NCI-H2196 treated with DMSO at 0.1 percent for 48 hours (cell line): ENCODE measurements at regions not wholly inside any gene's neighbourhood (a gene's known extent, or its start where the extent isn't known, plus 50 kb on each side); places are given as distances from the start of the nearest gene placed in this dataset.
"Not testable (repeated sequence)": the region's sequence is repeated elsewhere in the genome, so short reads cannot be mapped to it uniquely, and the experiment has no call there.

Experiments
- DNase-seq: peaks from one replicate; lab custom pipeline; 2025; ENCODE audit not compliant: unreplicated experiment; lab: John Stamatoyannopoulos, UW

DNA sequence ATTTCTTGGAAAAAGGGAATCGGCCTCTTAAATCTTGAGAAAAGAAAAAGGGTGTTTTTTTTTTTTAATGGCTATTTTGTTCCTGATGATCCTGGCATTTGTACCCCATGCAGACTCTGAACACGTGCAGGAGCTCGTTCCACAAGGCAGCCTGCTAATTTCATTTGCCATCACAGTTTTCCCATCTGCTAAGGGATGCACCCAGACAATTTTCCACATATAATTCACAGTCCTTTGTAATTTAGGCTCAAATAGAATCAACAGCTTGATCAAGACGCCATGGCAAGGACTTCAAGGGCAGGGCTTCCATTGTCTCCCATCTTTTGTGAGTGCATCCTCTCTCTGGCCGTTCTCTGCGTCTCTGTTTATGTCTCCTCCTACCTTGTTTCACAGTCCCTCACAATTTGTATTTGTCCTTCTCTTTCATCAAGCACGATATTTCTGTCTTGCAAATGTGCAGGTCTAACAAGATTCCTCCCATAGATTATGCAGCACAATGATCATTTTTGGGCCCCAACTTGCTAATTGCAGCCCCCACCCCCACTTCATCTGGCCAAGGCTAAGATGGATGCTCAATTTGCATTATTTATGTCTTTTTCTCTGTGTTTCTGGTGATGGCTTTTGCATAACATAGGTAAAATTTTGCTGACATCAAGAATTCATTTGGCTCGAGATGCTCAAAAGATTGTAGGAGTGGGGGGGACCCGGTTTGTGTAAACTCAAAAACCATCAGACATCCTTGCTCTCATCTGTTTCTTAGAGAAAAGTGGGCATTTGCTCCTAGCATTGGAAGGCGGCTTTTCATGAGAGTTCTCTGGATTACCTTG lies 356.0 kb upstream of the NPVF start:
- DNase-seq, result no peak

DNA sequence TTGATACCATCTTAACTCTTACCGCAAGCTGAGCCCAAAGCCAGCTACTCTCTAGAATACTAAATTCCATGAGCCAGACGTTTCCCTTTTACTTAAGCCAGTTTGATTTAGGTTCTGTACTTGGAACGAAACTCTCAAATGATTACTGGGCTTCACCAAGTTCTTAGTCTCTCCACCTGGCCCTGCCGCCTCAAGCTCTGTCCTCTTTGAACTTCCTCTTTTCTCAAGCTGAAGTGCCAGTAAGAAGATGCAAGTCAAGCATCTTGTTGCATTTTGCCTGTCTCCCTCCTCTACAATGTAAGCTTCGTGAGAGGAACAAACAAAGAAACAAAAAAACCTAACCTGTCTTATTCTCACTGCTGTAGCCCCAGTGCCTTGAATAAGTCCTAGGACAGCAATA lies 358.2 kb upstream of the NPVF start:
- DNase-seq, result no peak

DNA sequence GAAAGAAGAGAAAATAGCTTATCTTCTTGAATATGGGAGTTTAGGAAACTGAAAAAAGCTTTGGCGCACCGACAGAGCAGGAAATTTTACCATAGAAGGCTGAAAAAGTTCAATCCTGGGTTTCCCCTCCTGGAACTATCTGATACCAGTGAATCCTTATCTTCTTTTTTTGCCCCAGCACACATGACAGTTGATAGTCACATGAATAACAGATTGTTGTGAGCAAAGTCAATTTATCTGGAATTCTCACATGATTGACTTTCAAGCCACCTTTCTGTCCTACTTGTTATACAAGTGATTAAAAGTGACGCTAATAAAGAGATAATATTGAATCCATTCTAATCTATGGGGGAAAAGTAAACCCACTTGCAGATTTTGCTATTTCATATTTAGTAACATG lies 365.8 kb upstream of the NPVF start:
- DNase-seq, result no peak

DNA sequence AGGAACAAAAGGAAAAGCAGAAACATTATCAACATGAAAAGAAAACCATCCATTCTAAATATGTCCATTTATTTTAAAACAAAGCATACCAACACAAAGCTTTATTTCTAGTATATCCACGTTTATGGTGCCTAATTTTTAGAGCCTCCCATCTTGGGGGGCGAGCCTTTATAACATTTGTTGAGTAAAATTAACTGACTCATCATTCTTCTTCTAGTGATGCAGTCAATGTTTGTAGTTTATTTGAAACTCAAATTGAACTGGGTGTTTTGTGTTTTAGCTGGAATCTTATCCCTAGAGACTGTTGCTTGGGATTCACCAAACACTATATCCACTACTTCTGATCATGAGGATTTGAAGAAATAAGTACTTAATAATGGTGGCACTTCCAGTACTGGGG lies 366.4 kb upstream of the NPVF start:
- no peak for DNase-seq

DNA sequence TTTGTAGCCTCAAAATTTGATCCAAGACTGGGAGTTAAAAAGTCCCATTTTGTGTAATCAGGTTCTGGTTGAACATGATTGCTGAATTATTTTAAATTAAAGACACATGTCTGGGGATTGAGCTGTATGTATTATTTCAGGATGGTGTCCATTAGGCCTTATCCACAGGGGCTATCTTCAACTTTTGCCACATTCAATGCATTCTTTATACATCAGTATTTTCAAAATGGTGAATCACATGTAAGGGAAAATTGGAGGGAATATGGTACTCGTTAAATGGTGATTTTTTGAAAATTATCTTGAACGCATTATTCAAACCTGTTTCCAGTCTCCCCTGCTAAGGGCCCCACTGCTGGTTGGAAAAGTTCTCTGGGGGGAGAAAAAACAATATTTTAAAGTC lies 367.7 kb upstream of the NPVF start:
- DNase-seq, result no peak

DNA sequence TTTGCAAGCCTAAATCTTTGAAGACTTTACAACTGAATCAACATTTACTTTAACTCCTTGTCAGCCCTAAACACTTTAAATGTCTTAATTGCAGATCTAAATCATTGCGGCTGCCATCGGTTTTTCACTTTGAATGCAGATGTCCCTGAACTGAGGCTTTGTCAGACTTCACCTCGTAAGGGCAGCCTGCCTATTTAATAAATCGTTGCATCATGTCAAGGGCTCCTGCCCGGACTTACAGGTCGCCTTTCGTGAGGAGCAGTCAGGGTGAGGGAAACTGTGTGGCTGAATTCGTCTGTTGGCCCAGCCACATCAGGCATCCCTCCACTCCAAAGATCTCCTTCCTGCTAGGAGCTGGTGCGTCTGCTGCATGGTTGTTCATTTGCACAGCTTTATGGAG lies 368.2 kb upstream of the NPVF start:
- no peak for DNase-seq

DNA sequence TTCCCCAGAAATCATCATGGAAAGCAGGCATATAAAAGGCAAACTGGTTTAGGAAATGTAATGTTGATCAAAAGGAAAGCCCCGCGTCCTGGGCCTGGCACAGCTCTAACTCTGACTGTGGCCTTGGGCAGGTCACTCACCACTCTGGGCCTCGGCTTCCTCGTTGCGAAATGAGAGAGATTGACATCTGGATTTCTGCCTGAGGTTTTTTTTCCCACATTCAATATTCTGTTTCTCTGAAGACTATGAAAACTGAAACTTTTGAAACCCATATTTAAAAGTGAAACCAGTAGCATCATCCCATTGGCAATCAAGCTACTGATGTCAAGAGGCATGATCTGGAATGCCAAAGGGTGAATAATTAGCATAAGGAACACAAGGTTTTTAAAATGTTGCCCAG lies 369.7 kb upstream of the NPVF start:
- no peak for DNase-seq

DNA sequence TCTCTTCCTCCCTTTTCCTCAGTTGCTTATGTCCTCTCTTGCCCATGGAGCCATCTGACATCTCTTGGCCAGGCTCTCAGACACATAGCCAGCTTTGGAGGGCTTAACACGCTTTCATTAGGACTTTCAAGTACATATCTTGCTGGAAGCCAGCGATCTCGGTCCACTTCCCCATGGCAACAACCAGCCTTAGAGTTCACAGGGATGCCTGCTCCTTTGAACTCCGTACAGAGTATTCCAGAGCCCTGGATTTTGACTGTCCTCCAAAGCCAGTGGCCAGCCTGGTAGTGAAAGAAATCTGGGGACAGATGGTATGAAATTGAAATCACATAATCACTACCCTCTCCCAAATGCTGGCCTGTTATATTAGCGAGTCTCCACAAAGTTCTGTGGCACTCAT lies 370.5 kb upstream of the NPVF start:
- DNase-seq, result no peak

DNA sequence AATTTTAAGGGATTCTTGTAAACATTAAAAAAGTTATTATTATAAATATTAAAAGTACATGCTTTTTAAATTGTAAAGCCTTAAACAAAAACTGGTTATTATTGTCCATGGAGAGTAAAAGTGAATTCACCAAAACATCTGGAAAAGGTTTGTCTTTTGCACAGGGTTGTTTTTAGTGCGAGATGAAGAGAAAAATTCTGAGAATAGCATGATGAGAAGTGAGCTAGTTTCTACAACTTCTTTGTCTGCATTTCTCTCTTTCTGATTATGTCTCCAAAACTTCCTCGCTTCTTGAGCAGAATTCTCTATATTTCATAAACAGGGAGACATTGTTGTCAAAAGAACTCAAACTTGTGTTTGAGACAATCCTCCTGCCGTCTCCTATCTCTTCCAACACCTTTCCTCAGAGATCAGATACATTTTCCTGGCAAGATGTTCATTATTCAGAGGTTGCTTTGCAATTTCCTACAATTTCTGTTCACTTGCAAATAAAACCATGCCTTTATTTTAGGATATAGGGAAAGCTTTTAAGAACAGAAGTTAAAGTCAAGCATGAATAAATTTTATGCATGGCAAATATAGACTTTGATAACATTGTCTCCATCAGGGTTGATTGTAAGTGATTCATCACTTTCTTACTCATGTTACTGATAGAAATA lies 372.1 kb upstream of the NPVF start:
- DNase-seq, result no peak

DNA sequence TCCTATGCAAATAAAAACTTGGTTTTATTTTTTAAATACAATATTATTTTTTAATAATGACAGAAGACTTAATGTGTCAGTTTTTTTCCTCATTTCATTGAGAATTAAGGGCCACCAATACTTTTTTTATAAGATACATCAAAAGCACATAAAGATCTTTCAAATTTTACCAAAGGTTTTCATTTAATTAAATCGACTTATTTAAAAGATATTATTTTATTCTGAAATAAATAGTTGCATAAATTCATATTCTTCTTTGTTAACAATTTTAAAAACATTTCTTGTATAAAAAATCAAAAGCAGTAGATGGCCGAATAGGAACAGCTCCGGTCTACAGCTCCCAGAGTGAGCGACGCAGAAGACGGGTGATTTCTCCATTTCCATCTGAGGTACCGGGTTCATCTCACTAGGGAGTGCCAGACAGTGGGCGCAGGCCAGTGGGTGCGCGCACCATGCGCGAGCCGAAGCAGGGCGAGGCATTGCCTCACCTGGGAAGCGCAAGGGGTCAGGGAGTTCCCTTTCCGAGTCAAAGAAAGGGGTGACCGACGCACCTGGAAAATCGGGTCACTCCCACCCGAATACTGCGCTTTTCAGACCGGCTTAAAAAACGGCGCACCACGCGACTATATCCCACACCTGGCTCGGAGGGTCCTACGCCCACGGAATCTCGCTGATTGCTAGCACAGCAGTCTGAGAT lies 374.6 kb upstream of the NPVF start:
- not testable (repeated sequence) for DNase-seq

DNA sequence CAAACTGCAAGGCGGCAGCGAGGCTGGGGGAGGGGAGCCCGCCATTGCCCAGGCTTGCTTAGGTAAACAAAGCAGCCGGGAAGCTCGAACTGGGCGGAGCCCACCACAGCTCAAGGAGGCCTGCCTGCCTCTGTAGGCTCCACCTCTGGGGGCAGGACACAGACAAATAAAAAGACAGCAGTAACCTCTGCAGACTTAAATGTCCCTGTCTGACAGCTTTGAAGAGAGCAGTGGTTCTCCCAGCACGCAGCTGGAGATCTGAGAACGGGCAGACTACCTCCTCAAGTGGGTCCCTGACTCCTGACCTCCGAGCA lies 375.1 kb upstream of the NPVF start:
- DNase-seq, result not testable (repeated sequence)

DNA sequence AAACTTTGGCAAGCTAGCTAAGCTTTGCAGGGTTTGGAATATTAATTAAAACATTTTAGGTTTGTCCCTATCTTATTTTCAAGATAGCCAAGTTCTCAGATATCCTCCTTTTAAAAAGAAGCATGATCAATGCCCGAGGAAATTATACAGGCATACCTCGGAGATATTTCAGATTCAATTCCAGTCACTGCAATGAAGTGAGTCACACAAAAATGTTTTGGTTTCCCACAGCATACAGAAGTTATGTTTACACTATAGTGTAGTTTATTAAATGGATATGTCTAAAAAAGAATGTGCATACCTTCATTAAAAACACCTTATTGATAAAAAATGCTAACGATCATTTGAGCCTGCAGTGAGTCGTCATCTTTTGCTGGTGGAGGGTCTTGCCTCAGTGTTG lies 382.9 kb upstream of the NPVF start:
- no peak for DNase-seq

DNA sequence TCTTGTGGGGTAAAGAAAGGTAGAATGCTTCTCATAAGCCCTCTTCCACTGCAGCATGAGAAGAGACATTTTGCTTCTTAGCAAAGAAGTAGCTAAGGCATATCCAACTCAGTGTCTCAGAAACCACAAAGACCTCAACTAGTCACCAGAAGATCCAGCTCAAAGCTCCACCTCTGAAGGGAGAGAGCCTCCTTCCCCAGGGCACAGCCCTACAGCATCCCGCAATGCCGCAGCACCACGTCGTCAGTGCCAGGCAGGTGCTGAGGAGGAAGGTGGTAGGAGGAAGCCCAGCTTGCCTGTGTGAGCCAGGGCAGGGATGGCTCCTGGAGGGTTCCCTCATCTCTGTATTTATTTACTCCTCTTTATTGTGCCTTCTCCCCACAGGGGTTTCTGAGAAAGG lies 385.6 kb upstream of the NPVF start:
- DNase-seq, result no peak

DNA sequence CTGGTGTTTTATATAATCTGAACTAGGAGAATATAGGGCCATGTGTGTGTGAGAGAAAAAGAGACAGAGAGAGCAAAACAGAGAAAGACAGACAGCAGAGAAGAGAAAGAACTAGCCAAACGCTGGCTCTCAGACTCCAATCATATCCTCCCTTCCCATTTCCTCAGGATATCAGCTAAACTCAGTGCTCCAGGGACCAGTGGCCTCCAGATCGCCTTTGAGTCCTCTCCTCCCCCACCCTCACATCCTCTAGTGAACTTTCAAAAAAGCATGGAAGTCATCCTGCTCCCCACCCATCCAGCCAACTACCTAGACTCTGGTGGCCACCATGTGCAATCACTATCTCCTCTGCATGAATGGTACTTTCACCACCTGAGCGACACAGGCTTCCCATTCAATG lies 386.1 kb upstream of the NPVF start:
- DNase-seq, result no peak

DNA sequence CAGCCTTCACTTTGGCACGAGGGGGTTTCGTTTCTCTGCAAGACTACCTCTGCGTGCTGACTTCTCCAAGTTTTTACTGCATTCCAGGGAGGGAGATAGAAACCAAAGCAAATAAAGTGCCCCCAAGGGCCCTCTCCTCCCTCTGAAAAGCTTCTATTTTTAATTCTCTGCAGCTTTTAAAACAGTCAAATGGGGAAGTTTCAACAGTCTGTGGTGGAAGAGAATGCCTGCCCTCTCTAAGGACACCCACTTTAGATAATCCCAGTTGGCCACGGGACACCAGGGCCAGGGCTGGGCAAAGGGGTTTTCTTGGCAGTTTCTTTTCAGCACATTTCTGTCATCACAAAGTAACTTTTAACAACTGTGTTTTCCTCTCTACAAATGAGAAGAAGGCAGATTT lies 386.7 kb upstream of the NPVF start:
- no peak for DNase-seq

DNA sequence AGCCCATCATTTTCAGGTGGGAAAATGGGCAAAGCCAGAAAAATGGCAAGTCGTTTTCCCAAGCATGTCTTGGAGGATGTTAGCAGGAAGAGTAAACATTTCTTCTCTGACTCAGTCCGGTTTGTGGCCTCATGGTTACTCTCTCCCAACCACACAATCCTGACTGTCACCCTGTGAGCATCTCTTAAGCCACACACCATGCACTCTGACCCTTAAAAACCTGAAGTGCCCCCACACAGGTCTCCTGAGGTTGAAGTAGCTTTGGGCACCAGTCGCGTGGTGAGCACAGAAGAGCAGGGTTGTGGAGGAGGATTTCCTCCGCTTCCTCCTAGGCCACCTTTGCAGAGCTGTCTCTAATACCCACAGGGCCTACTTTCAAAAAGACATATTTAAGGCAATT lies 387.3 kb upstream of the NPVF start:
- no peak for DNase-seq

DNA sequence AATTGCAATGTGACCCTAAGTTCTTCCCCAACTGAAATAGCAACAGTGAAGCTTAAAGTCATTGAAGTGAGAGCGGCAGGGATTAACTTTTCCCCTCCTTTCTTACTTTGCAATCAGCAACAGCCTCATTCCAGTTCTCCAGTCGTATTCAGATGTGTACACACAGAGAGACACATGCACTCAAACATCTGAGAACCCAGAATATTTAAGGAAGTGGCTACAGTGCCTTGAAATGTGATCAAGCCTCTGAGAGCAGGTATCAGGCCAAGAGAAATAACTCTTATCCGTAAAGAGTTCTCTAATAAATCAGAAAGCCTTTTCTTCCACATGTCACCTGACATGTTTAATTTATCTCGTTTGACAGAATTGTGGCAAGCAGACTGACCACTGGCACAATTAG lies 388.9 kb upstream of the NPVF start:
- no peak for DNase-seq

DNA sequence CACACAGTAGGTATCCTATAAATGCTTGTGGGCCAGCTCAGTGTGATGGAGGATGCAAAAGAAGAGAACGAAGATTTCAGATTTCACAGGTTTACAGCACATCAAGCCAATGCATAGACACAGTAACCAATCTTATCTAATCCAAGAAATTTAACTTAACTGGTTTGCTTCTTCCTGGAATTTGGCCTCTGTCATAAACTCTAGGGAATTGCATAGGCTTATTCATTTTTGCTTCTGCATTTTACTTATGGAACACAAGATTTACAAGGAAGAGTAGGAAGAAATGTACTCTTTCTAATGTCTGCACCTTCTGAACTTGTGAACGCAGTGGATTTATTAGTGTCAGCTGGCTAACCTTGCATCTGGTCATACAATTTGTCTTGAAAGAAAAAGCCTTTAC lies 389.4 kb upstream of the NPVF start:
- DNase-seq, result no peak

DNA sequence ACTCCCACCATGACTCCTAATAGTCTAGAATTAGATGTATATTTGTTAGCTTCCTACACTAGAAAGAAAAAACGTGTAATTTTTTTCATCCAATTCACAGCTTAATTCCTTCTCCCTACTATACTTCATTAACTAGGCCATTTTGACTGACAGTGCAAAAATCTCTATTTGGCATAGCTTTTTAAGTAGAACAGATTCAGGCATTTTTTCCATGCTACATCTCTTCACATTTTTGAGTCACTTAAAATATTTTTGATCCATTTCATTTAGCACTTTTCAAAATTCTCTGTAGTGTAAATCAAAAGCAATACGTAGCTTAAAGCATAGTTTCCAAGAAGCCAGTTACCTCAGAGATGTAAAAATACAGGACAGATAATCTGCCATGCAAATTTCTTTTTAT lies 391.1 kb upstream of the NPVF start:
- no peak for DNase-seq

DNA sequence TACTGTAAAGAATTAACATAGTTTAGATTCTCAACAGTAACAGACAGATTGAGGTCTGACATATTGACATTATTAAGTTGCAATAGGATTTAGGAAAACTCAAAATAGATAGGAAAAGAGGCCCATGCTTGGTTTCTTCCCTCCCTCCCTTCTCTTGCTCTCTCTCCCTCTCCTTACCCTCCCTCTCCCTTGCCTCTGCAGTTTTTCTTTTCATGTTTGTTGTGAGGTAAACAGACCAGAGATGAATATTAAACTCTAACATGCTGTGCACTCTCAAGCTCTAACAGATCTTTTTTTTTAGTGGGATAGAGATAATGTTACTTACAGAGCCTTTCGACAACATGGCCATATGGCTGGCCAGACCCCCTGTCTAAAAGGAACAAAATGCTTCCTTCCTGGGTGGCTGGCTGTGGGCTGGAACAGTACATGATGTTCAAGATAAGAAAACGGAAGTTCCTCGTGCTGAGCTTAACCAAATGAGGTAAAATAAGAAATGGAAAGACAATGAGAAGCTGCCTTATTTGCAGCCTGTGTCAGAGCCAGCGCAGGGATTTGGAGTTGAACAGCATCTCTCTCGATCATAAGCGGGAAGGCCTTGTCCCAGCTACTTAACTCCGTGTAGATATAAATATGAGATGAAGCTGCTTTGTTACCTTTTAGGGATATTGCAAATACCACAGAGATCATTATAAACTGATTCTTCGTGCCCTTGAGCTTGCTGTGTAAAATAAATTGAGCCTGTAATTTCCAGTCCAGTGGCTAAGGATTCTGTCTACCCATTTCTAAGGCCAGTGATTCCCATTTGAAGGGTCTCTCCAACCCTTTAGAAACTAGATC lies 391.9 kb upstream of the NPVF start:
- no peak for DNase-seq

DNA sequence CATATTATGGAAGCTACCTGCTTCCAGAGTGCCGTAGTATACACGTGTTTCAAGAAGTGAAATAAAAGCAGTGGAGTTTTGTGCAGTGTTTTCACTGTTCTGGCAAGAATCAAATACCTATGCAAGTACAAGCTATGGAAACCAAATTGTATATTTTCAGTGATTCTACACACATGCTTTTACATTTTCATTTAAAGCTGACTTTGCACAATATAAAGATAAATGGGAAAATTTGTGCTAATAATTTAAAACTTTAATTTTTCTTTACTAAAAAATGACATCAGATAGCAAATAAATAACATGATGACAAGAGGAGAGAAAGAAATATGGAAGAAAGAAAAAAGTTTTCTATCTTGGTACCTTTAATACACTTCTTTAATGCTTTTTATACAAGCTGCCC lies 393.7 kb upstream of the NPVF start:
- no peak for DNase-seq

DNA sequence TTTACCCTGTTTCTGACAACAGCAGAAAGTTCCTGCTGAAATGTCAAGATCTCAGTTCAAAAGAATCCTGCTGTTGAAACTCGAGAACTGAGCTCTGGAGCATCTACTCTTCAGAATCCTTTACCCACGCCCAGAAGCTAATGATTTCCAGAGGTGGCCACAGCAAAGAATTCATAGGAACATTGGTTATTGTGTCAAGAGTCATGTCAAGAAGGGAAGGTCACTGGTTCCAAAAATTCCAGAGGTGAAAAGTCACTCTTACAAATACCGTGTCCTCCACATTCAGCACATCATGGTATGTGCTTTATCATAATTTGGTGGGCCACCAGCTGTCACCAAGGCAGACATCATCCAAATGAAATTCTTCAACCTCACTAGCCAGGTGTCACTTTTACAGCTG lies 394.4 kb upstream of the NPVF start:
- DNase-seq, result no peak
